ENCODE measurements at regions not wholly inside any gene's neighbourhood (a gene's known extent, or its start where the extent isn't known, plus 50 kb on each side); places are given as distances from the start of the nearest gene placed in this dataset.
"Not testable (repeated sequence)": the region's sequence is repeated elsewhere in the genome, so short reads cannot be mapped to it uniquely, and the experiment has no call there.

DNA sequence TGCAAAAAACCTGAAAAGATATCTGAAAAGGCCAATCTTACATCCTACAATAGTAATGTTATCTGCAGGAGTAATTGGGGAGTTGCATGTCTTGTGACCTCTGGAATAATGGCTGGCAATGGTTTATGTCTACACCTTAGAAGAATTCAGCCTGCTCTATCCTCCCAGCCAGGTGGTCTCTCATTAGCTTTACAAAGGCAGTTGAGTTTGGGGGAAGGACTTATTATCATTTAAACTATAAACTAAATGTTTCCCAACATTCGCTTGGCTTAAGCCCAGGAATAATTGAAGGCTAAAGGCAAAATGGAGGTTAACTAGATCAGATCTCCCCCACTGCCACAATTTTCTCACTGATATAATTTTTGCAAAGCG lies 158.4 kb upstream of the SFSWAP start:
- DNase-seq (ENCODE audit: low read depth) = no peak

DNA sequence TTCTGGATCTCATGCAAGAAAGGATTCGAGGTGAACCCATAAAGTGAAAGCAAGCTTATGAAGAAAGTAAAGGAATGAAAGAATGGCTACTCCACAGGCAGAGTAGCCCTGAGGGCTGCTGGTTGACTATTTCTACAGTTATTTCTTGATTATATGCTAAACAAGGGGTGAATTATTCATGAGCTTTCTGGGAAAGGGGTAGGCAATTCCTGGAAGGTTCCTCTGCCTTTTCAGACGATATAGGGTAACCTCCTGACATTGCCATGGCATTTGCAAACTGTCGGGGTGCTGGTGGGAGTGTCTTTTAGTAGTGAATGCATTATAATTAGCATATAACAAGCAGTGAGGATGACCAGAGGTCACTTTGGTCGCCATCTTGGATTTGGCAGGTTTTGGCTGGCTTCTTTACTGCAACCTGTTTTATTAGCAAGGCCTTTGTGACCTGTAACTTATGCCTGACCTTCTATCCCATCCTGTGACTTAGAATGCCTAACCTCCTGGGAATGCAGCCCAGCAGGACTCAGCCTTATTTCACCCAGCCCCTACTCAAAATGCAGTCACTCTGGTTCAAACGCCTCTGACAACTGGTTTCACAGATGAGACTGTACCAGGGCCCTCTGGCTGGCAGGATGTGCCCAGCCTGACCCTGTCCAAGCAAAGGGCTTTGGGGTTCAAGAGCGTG lies 157.7 kb upstream of the SFSWAP start:
- DNase-seq (ENCODE audit: low read depth) = no peak

DNA sequence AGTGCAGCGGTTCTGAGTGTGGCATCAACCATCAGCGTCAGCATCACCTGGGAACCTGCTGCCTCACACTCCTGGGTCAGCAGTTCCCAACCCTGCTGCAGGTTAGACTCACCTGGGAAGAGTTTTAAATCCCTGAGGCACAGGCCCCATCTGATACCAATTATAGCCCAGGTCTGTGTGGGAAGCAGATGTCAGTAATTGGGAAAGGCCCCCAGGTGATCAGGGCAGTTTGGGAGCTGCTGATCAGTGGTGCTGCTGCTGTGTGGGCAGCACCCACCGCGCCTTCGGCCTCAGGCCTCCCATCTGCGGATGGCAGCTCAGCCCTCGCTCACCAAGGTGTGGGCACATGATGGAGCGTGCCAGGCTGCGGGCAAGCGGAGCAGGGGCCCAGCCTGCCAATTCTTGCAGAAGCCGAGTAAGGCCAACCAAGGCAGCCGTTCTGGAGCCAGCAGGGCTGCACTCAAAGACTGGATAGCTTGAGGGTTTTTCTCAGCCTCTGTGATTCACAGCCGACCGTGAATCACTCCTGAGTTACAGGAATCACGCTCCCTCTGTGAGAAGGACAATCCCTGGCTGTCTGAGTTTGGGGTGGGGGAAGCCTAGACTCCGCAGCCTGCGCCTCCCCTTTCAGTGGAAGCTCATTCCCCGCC lies 155.6 kb upstream of the SFSWAP start:
- DNase-seq (ENCODE audit: low read depth) = no peak

DNA sequence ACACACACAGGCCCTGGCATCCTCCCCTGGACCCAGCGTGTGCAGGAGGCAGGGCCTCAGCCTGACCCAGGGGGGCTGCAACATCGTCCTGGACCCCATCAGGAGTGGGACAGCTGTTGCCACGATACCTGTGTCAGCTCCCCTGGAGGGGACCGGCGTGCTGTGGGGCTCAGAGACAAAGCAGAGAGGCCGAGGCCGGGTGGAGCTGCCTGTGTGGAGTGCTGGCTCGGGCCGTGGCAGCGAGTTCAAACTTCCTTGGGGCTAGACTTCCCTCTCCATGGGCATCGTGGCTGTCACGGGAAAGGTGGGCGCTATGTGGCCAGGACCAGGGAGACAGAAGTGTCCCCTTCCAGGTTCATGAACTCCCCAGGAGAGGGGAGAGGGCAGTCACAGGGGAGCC lies 155.0 kb upstream of the SFSWAP start:
- no peak for DNase-seq (ENCODE audit: low read depth)

DNA sequence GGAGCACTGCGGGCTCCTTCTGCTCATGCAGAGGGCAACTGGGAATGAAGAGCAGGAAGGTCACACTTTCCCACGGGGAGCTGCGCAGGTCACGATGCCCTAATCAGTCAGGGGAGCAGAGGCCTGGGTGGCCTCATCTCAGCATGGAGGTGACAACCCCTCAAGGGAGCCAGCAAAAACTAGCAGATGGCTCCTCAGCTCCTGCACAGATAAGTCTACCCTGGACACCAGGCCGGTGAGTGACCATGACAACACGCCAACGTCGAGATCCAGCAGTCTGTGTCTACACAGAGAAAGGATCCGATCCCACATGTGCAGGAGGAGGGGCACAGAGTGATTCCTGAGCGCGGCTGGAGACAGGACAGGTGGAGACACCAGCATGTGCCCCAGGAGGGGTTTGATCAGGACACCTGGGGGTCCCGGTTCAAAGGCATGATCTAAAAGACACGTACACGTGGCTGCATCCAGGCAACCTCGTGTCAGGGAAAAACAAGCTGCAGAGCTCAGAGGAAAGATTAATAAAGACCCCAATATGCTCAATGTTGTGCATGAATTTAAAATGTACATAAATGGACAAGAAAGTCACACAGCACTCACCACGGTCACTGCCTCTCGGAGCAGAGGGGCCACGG lies 153.7 kb upstream of the SFSWAP start:
- DNase-seq (ENCODE audit: low read depth) = no peak

DNA sequence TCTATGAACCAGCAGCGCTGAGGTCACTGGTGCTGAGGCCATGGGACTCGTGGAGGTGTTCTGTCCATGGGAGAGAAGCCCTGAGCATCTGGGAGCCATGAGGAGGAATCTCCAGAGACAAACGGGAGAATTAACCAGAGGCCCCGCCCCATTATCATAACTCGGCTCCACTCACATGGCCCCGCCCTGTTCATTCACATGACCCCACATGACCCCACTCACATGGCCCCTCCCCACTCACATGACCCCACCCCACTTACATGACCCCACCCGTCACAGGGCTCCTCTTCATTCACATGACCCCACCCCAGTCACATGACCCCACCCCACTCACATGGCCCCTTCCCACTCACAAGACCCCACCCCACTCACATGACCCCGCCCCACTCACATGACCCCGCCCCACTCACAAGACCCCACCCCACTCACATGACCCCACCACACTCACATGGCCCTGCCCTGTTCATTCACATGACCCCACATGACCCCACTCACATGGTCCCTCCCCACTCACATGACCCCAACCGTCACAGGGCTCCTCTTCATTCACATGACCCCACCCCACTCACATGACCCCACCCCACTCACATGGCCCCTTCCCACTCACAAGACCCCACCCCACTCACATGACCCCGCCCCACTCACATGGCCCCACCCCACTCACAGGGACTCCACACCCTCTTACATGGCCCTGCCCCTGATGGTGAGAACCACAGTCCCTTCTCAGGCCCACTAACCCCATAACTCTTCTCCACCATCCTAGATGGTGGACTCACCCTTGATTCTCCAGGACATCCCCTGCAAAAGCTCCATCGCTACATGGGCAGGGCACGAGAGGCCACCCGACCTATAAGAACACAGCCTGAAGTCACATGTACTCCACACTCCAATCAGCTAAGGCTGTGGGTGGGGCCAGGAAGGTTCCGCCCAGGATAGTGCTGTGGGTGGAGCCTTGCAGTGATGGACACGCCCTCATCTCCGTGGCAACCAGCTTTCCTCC lies 151.1 kb upstream of the SFSWAP start:
- DNase-seq (ENCODE audit: low read depth) = no peak

DNA sequence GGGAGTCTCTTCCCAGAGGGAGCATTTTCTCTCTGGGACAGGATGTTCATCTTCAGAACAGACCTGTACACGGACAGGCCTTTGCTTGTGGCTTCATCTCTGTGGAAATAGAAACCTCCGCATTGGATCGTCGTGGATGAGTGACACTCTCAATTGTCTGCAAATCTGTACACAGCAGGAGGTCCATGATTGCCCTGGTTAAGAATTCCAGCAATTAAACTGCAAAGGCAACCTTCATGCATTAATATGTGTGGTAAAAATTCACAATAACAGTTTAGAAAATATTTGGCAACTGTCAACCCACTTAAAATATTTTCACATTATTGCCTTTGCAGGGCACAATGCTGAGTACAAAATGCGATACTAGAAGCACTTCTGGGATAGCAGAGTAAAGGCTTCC lies 149.8 kb upstream of the SFSWAP start:
- no peak for DNase-seq (ENCODE audit: low read depth)

DNA sequence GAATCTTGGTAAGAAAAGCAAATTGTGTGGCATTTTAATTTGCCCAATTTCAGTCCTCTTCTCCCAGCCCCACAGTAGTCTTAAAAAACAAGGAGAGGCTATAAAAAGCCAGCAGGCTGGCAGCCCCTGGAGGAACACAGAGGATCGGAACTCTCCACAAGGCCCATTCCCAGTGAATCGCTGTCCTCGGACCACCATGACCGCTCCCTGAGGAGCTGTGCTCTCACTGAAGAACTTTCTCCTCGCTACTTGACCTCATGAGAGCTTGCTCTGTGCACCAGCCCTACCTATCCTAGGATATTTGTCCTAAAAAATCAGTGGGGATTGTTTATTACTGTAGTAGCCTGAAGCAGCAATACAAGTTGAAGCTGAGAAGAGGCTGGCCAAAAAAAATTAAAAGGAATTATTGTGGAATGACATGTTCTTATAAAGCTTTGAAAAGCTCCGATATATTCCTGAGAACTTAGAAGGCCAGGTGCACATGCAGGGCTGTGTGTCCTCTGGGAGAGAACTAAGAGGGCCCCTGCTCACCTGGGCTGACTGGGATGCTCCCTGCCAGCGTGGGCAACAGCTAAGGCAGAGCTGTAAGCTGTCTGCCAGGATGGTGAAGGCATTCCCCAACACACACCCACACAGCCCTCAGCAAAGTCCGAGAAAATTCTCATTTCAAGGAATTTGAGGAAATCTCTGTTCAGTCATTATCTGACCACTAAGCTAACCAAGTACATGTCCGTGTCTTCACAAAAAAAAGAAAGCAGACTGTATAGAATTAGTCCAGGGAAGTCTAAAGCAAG lies 148.8 kb upstream of the SFSWAP start:
- DNase-seq (ENCODE audit: low read depth) = no peak

DNA sequence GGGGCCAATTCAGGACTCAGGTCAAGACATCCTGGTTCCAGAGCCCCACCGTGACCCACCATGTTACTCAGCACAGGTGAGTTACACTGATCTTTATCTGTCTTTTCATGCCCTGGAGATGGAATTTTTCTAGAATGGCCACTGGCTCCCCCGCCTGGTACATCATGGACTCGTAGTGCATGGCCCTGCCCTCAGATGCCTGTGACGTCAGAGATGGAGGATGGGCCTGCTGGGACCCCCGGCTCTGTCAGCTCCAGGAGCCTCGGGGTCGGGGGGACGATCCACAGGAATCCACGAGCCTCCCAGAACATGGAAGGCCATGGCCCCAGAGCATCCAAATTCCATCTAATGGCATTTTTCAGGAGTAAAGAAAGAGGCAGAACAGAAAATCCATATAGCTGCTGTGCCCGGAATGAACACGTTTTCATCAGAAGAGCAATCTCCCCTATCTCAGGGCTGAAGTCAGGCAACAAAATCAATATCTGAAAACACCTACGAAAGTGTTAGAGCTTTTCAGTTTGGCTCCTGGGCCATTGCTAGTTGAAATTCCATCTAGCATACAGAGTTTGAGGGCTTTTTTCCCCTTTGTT lies 146.7 kb upstream of the SFSWAP start:
- DNase-seq (ENCODE audit: low read depth) = not testable (repeated sequence)

DNA sequence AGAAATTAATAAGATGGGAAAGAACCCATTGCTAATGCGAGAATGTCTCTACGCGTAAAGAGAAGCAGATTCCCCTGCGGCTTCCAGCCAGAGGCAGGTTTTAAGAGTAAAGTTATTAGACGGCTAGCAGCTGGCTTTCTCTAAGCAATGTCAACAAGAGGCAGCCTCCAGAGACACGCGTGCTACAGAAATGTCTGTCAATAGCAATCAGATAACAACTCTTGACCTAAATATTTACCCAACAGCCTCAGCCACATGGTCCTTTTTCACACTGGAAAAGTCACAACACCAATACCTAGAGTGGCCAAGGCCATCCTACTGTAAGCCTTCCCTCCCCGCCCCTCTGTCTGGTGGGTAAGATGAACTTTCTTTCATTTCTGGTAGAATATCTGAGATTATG lies 146.0 kb upstream of the SFSWAP start:
- DNase-seq (ENCODE audit: low read depth) = no peak

DNA sequence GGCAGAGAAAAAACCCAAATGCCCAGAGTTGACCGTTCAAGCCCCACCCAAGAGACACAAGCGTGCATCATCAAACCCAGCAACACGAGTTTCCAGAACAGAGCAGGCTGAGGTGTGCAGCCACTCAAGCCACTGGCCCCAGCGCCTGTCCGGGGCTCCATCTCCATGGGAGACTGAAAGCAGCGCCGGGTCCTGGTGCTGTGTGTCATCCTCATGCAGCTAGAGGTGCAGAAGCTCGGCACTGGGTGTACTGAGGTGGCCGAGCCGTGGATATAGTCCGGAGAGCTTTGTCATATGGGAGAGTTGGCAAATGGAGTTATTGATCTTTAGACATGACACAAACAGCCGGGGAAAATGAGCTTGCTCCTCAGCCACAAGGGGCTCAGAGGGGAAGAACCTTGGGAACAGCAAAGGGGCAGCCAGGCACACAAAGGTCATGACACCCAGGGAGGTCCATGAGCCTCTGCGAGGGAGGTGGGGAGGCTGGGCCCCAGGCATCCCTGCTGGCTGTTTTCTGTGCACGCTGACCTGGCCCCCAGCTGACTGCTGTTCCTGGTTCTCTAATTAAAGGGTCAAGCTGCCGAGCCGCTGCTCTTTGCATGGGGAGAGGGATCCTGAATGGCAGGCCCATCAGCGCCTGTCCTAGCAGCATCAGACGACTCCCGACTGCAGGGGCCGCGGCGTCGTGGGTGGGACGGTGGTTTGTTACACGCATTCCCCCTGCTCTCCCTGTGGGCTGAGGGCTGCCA lies 145.4 kb upstream of the SFSWAP start:
- no peak for DNase-seq (ENCODE audit: low read depth)

DNA sequence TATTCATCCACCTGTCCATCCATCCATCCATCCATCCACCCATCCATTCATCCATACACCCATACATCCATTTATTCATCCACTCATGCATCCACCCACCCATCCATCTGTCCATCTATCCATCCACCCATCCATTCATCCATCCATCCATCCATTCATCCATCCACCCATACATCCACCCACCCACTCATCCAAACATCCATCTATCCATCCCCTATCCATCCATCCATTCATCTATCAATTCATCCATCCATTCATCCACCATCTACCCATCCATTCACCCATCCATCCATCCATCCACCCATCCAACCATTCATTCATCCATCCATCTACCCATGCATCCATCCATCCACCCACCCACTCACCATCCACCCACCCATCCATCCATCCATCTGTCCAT lies 142.6 kb upstream of the SFSWAP start:
- DNase-seq (ENCODE audit: low read depth) = no peak

DNA sequence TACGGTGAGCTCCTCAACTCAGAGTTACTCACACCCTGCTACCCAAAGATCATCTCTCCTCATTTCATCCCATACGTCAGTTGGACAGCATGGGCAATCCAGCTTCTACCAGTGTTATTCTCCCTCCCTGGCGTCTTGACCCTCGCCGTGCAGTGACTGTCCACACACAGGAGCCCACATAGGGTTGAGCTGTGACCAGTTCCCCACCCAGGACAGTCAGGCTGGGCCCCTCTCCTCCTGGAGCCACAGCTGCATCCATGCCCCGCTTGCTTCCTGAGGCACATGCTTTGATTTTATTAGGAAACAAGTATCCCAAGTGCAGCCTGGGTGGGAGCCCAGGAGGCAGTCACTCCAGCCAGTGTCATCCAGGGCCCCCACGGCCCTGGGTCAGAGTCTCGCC lies 140.3 kb upstream of the SFSWAP start:
- DNase-seq (ENCODE audit: low read depth) = no peak

DNA sequence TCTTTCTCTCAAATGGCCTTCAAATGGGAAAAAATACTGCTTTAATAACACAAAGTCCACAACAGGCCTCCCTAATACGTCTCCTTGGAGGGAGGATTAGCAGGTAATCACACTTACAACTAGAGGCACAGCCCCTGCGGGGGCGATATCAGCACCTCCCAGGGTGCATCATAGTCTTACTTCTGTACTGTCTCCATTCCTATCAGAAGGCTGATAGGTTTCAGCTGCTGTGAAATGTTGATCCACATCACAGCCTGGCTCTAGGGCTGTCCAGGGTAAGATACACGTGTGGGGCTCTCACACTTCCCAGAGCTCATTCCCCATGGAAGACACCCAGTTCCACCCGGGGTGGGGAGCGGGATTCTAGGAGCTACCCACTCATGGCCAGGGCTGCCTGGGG lies 139.1 kb upstream of the SFSWAP start:
- DNase-seq (ENCODE audit: low read depth) = no peak

DNA sequence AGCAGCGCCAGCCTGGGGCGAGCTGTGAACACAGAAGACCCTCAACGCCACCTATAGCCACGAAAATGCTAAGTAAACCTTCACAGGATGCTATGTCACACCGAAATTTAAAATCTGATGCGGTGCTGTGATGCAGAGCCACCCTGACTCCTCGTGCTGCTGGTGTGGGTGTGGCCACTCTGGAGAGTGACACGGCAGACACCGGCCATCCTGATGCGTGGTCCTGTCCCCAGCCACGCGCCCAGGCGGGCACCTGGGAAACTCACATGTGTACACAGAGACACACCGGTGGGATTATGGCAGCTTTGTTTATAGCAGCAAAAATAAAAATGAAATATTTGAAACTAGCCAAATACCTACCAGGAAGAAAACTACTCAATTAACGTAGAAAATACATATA lies 138.3 kb upstream of the SFSWAP start:
- no peak for DNase-seq (ENCODE audit: low read depth)

DNA sequence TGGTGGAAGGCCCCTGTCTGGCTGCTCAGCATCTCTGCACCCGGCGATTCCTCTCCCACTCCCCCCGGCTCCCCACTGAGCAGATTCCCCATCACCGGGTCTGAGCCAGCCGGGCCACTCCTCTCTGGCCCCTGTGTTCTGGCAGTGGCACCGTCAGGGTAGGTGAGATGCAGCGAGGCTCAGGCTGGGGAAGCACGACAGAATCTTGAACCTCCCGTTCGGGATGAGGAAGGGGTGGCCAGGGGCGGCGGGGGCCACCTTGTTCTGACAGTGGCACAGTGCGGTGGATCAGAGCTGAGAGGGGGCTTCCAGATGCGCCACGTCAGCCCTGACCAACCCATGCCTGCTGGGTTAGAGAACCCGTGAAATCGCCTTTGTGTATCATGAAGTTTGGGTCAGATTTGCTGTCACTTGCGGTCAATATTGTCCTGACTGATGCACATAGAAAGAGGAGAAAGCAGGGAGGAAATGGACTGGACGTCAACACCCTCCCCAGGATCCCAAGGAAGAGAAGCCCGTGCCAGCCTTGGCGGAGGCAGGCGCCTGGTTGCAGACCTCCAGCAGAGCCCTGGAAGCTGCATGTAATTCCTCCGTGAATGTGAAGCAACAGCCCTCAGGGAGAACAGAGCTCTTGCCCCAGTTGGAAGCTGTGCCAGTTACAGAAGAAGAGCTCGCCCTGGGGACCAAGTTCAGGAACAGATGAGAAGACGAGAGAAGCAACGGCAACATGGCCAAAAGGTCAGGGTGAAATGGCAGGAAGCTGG lies 137.1 kb upstream of the SFSWAP start:
- no peak for DNase-seq (ENCODE audit: low read depth)

DNA sequence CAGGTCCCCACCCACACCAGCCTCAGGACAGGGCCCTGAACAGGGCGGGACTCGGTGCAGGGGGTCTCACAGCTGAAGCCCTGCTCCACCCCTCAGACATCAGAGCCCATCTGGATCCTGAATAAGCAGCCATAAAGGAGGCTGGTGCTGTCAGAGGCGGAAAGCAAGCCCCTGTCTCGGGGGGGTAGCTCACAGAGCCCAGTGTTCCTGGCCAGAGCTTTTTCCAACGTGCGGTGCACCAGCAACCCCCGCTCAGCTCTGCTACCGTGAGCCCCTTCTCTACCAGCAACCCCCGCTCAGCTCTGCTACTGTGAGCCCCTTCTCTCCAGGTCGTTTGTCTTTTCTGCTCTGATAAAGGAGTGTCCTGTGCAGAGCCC lies 136.5 kb upstream of the SFSWAP start:
- no peak for DNase-seq (ENCODE audit: low read depth)

DNA sequence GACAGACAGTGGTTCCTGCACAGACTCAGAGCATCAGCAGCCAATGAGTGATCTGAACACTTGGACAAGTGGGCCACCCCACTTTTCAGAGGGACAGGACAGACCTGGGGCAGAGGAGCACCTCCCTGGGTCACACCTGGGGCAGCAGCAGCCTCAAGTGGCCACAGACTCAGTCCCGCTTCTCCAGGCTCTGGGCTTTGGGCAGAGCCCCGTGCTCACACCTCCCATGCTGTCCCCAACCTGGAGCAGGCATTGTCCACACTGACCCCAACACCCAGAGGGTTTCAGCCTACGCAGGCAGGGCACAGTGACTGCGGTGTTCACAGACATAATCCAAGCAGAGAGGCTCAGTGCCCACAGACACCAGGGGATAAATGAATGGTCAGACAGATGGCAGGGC lies 135.5 kb upstream of the SFSWAP start:
- no peak for DNase-seq (ENCODE audit: low read depth)

DNA sequence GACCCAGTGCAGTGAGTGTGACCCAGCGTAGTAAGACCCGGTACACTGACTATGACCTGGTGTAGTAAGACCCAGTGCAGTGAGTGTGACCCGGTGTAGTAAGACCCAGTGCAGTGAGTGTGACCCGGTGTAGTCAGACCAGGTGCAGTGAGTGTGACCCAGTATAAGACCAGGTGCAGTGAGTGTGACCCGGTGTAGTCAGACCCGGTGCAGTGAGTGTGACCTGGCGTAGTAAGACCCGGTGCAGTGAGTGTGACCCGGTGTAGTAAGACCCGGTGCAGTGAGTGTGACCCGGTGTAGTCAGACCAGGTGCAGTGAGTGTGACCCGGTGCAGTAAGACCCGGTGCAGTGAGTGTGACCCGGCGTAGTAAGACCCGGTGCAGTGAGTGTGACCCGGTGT lies 134.2 kb upstream of the SFSWAP start:
- not testable (repeated sequence) for DNase-seq (ENCODE audit: low read depth)

DNA sequence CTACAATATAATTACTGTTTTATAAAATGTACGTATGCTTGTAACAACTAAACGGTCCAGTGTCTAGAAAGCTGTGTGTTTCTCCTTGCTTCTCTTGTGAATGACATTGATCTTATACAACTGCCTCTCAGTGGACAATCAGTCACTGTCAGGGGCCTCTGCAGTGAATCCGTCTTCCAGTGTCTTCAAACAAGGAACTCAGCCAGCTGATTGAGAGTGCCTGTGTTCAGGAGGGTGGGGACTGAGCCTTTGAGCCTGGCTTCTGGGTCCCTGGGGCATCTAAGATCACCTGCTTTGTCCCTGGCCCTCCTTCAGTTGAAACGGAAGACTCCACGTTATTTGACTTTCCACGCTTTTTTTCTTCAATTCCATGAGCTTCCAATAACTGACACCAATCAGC lies 133.1 kb upstream of the SFSWAP start:
- no peak for DNase-seq (ENCODE audit: low read depth)

Data from stimulated activated CD8-positive, alpha-beta memory T cell treated with anti-CD3 and anti-CD28 coated beads, Interleukin-12 subunit alpha, Interleukin-12 subunit beta, amount 100 ng/mL, for 4 hours (primary cell).